SW480 (cell line): ENCODE measurements at regions not wholly inside any gene's neighbourhood (a gene's known extent, or its start where the extent isn't known, plus 50 kb on each side); places are given as distances from the start of the nearest gene placed in this dataset.
A peak's percentile ranks its signal among the peaks of the same experiment; 100 is the strongest.

Experiments
- DNase-seq: peaks from one replicate; pipeline ENCODE4 v3.0.0-alpha.2; 2016; ENCODE audit warnings: low spot score

DNA sequence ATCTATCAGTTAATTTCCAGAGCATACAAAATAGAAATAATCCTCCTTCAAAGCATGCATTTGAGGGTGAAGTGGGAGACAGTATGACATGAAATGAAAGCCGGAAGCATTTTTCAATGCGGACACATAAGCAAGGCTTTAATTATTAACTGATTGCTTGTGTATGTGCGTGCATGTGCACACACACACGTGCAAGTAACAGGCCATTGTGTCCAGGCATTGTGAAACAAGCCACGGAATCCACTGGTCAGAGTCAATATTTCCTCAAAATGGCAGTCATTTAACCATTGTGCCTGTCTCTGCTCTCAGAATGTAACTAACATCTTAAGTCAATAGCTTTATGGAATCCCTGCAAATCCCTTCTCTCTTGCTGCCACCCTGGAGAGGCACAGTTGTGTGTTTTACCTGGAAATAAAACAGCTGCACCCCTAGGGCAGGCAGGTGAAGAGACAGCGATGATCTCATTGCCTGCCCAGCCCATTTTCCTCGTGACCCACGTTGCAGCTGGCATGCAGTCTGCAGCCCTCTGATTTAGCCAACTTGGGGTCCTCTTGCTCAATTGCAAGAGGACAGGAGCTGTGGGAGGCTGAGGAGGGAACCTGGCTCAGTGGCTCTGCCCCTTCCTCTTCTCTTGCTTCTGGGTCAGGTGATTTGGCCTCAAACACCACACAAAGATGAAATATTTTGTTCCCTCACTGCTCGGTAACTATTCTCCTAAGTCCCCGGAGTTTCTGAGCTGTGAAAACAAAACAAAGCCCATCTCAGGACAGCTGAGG is 500.9 kb upstream of the ZMIZ1 start:
- peak; percentile 27 for DNase-seq

DNA sequence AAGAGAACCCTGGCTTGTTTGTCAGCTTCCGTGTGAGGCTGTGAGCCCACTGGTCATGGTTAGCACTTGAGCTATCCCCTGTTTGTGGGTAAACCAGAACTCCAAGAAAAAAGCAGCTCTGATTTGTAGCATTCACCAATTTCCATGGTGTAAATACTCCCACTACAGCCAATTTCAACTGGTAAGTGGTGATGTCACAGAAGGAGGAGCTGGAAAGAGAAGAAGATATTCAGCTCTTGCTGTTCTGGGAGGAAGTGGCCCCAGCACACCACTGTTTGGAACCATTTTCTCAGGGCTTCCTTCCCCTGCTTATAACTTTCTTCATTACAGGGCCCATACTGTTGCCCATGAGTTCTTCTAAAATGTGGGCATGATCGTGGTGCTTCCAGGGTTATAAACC is 500.1 kb upstream of the ZMIZ1 start:
- no peak for DNase-seq

DNA sequence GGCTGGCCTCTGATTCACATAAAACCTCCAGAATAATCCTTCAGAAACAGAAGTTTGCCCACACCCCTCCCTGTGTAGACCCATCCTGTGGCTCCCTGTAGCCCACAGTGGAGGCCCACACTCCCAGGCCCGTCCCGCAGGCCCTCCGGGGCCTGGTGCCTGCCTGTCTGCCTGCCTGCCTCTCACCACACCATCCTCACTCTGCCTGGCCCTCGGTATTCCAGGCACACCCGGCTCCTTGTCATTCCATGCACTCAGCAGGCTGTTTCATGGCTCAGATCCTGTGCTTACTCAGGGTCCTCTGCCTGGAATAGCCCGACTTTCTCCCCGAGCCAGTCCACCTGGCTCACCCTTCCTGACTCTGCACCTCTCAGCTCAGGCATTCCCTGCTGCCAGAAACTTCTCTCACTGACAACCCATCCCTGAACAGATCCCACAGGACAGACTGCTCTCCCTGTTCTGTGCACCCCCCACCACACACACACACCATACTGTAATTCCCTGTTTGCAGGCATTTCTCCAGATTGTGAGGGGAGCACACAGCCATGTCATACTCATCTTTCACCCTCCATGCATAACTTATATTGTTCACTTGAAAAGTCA is 498.0 kb upstream of the ZMIZ1 start:
- DNase-seq, result no peak

DNA sequence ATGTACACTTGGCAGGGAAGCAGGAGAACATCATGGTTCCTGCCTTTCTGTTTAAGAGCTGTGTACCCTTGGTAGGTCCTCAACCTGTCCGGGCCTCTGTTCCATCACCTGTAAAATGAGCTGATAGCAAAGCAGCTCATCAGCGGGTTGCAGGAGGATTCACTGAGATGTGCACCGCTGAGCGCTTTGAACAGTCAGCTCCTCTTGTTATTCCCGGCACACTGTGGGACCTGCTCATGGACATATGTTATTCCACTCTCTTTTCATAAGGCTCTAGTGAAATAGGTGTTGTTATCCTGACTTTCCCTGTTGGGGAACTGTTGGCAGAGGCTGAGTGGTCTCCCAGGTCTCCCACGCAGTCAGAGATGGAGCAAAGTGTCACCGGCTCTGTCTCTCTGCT is 497.5 kb upstream of the ZMIZ1 start:
- no peak for DNase-seq

DNA sequence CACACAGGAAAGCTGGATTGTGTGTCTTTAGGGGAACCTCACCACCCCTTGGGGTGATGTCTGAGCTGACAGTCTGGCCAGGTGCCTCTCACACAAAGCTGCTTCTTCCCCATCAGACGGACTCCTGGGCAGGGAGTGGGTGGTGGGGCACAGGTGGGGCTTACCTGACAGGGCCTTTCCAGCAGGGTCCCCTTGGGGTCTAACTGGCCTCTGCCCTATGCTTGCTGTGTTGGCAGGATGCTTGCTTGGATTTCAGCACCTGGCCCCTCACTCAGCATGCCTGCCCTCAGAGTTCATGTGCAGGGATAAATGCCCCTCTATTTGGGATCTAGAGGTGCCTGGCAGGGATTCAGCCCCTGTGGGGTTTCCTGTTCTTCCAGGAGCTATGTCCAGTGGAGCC is 496.9 kb upstream of the ZMIZ1 start:
- DNase-seq, result no peak

DNA sequence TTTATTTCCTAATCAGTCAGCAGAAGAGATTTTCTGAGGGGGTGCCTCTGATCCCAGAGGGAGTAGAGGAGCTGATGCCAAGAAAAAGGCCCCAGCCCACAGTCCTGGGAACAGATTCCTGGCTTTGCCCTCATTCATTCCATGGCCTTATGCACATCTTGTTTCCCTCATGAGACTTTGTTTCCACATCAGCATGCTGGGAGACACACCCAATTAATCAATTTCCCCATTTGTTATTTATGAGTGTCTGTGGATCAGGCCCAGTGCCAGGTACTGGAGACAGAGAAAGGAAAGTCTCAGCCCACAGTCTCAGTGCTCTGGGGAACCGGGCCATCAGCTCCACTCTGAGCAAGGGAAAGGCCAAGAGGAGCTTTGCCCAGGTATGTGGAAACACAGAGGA is 496.2 kb upstream of the ZMIZ1 start:
- DNase-seq, result no peak

DNA sequence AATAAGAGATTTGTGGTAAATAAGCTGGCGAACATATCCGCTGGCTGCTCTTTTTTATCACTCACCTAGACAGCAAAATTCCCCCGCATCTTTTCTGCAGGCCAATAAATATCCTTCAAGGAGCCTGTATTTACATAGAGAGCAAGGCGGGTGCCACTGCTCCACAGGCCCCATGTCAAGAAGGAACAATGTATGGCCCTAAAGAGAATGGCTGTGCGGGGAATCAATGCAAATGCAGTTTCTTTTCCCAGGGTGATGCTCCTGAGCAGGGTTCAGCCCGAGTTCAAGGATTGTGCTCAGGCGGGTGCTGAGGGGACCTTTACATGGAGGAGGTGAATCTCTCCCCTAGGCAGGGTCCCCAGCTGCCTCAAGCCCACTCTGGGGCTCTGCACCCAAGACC is 494.2 kb upstream of the ZMIZ1 start:
- DNase-seq, result no peak

DNA sequence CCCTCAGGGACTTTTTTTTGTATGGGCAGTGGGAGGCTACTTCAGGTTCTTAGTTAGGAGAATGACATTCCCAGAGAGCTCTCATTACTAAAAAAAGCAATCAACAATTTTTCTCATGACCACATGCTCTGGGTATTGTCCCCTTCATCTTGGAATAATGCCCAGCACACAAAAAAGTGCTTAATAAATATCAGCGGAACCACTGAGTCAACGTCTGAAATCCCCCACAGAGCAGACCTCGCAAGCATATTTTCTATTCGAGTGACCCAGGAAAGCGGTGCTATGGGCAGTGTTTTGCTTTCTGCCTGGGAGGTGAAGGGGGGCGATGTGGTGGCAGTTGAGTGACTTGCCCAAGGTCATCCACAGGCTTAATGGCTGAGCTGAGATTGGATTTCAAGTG is 493.4 kb upstream of the ZMIZ1 start:
- no peak for DNase-seq

DNA sequence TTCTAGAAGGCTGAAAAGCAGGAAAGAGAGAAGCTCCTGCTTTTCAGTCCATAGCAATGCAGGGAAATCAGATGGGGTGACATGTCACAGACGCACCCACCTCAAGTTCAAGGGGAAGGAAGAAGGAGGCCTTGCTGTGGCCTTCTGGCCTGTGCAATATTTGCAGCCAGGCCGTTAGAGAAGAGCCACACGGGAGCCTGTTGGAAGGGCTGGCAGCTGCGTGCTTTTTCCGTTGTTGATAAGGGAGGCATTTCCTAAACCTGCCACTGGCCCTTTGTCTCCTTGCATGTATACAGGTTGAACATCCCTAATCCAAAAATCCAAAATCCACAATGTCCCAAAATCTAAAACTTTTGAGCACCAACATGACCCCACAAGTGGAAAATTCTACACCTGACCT is 492.5 kb upstream of the ZMIZ1 start:
- DNase-seq, result no peak

DNA sequence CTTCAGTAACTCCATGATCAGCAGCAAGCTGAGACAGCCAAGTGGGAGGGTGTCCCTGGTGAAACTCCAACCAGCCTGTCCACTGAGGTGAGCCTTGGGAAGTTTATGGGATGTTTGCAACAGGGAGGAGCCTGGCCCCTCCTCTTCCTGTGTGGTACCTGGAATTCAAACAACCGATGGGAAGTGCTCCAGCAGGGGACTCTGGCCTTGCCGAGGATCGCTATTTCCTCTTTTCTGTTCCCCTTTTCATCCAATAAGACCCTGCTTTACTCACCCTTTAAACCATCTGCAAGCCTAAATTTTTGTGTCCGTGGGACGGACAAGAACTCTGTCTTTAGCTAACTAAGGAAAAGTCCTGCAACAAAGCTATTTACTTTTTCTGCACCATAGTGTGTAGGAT is 491.1 kb upstream of the ZMIZ1 start:
- DNase-seq, result no peak

DNA sequence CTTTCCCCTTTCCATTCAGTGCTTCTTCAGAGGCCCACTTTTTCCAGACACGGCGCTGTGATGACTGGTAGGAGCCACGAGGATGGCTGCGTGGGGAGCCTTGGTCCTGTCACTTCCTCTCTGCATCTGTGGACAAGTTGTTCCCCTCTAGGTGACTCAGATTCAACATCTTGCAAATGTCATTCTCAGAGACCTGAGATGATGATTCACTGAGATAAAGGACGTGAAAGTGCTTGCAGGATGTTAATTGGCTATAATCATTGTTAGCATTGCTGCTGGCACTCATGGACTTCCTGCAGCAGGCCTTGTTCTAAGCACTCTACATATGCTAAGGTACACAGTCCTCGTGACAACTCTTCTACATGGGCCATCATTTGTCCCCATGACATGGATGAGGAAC is 489.8 kb upstream of the ZMIZ1 start:
- no peak for DNase-seq

DNA sequence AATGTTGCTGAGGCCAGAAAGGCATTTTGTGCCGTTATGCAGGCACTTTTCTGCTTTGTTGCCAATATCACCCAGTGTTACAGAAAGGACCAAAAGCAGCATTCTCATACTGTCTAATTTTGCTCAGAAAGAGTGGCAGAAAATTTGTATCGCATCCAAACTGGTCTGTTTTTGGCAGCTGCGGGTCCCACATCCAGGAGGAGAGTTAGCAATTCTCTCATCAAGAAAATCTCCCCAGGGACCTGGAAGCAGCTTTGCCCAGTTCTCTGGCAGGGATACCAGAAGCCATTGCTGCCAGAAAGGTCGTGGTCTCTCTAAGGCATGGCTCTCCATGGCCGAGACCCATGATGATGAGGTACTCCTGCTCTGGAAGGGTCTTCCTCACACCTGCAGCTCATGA is 489.2 kb upstream of the ZMIZ1 start:
- no peak for DNase-seq

DNA sequence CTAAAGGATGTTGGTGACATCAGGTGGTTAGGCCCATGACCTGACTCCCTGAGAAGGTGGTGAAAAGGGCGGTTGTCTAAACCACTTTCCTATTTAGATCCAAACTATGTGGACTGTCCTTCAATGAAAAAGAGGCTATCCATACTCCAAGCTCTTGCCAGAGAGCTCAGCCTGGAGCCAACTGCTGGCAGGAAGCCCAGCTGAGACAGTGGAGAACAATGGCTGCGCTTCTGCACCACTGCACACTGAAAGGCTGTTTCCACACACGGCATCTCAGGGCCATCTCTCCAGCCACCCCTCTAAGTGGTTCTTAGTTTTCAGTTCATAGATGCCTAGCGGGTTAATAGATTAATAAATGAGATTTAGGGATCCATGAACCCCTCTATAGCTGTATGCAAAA is 488.8 kb upstream of the ZMIZ1 start:
- no peak for DNase-seq

DNA sequence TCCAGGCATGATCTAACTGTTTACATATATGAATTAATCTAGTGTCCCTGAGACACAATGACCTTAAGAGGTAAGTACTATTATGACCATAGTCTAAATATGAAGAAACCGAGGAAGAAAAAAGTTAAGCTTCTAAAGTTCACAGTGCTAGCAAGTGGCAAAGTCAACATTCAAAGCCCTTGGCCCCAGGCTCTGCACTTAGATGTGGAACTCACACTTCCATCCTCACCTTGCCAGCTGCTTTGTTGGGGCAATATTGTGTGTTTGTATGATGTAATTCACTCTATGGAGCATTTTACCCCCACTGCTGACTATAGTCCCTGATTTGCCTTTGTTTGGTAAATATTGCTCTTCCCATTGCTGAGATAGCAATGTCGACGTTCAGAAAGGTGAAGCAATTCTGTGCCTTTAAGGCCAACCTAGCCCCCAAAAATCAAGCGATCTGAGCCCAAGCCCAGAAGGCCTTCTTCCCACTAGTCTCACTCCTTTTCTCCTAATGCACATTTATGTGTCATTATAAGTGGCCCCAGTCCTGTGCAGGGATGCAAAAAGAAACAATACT is 487.6 kb upstream of the ZMIZ1 start:
- no peak for DNase-seq

DNA sequence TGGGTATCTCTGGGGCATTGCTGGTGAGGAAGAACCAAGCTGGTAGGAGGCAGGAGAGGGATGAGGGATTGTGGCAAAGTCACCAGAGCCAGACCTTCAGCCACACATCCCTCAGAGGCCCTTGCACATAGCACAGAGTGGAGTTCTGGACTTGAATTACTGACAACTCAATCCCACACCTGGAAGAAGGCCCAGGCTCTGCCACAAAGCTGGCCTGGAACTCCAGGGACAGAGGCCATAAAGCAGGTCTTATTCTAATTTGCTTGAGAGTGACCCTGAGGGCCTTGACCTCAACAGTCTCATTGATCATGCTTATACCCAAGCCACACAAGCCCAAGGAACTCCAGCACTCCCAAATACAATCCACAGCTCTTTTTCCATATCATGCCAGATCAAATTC is 486.2 kb upstream of the ZMIZ1 start:
- DNase-seq, result no peak

DNA sequence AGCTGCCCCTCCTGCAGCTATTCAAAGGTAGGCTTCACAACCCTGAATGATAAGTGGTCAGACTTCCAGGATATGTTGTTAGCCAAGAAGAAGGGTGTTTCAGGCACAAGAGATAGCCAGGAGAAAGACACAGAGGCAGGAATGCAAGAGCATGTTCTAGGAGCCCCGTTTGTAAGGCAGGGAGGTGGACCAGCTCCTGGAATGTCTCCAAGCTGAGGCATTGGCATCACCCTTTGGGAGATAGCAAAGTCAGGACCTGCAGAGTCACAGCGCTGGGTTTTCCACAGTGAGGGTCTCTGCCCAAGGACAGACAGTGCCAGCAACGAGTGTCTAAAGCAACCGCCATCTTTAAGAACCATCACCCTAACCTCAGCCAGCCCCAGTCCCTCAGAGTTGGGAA is 484.5 kb upstream of the ZMIZ1 start:
- no peak for DNase-seq

DNA sequence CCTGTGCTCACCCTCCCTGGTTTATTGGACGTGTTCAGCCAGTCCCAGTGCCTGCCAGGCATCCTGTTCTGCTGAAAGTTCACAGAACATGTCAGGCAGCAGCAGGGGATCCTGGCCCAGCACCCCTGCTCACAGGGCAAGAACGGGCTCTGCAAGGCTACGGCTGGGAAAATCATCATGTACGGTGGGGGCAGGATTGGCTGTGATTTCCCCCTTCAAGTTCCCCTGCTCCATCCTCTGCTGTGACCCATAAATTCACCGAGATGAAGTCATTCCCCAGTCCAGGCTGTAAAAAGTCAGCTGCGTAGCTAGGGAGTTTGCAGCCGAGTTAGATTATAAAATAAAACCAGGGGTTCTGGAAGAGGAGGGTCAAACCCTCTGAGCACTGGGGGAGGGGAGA is 484.1 kb upstream of the ZMIZ1 start:
- DNase-seq, result no peak

DNA sequence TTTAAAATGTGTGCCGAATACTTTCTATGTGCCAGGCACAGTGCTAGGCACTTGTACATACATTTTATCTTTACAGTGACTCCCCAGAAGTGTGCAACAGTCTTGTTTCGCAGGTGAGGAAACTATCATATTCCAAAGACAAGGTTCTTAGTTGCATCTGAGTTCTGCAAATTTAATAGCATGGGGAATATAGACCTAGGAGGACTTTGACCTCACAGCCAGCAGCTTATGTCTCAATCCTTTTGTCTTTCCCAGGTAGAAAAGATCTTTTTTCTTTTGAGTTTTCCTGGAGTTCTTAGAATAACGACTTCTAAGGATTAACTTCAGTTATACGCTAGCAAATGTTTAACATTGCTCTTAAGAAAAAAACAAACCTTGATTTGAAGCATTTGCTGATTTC is 482.8 kb upstream of the ZMIZ1 start:
- DNase-seq, result no peak

DNA sequence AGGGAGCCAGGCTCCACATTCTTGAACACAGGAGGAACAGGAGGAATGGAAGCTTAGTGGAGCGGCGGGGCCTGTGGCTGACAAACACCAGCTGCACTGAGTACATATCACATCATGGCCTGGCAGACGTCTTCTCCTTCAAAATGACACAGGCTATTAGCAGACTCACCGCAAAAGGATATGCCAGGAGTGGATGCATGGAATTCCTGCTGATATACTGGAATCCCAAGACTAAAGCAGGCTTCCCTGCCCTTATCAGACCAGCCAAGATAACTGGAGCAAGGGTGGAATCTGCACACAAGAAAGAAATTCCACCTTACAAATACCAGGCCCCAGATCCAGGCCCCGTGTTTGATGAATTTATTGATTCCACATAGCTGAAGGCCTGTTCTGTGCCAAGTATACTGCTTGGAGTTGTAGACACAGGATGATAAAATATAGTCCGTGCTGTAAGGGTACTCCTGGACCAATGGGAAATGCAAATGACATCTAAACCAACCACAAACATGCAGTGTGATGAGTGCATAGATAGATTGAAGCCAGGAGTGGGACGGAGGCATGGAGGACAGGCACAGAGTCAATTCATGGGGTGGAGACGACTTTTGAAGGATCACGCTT is 480.5 kb upstream of the ZMIZ1 start:
- DNase-seq, result no peak

DNA sequence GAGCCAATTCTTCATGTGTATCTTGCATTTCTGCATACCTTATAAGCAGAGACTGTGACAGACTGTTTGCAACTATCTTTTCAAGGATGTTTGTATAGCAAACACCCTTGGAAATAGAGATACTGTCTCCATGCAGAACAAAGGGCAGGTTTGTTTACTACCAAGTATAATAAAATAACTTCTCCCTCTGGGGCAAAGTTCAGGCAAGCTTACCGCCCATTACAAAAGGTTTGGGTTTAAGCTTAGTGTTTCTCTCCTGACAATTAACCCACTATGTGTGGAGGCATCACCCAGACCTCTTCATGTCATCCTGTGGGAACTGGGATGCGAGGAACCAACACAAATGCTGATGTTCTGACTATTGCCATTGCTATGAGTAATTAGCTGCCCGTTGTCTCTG is 479.1 kb upstream of the ZMIZ1 start:
- DNase-seq, result peak; percentile 3

DNA sequence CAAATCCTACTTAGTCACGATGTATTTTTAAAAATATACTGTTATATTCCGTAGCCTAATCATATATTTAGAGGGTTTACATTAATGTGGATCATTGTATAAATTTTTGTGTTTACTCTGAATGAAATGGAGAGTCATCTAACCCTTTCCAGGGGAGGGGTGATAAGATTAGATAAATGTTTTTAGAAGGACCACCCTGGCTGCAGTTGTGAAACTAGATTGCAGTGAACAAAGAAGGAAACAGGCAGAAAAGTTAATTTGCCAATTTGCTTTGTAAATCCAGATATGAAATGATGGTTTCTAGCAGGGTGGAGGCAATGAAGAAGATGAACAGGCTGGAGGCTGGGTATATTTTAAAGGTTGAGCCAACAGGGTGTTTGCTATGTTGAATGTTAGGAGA is 477.7 kb upstream of the ZMIZ1 start:
- DNase-seq, result no peak

DNA sequence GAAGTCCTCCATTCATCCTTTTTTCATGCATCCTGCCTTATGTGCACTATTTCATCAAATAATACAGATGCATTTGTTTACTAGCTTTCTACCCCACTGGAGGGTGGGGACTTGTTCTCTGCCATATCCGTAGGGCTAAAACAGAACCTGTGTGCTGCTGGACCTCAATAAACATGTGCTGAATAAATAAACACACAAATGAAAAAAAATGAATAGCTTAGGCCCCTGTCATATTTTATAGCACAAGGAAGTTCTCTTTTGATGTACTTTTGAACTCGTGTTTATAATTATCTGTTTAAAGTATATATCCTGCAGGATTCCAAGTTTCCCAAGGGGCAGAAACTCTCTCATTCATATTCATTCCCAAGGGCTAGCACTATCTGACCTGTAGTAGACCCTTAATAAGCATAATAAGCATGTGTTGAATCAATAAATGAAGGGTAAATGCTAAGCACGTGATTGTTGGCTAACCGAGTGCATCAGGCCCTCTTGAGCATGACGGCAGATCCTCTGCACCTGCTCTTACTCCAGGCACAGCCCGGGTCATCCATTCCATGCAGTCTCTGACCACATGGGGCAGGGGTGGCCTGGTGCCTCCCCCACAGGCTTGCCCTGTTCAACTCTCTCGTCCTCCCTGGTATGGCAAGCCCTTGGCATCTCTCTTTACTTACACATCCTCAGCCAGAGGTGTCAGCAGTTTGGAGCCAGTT is 474.1 kb upstream of the ZMIZ1 start:
- no peak for DNase-seq

DNA sequence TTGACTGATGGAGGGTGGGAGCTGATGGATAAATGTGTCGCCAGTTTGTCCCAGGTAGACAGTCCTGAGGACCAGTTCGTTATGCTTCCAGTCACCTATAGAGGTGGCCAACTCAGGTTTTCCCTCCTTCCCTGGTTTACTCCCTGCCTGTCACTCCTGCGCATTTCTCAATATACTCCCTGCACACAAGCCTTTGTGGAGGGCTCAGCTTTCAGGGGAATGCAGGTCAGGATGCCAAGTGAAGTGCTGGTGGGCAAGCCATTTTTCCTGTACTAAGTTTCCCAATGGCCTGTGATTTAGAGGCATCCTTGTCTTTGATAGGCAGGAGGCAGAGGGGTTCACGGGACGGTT is 473.5 kb upstream of the ZMIZ1 start:
- DNase-seq, result no peak
